ENCODE measurements at regions not wholly inside any gene's neighbourhood (a gene's known extent, or its start where the extent isn't known, plus 50 kb on each side); places are given as distances from the start of the nearest gene placed in this dataset.

DNA sequence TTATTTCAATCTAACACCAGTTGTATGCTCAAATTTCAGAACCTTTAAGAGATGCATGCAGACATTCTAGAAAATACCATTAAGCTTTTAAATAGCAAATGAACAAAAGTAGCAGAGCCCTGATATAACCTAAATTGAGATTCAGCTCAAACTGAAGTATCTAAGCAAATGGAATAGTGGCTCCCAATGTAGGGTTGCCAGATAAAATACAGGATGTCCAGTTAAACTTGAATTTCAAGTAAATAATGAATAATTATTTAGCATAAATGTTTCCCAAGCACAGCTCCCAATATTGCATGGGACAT, 171.1 kb upstream of the ATP11B start:
- Histone ChIP-seq H3K79me1 (ENCODE audit: low read length) (no peaks in the 10 kb centered on the region), H2AK5ac (ENCODE audit: low read length) (no peak overlapping the region), H3K79me2 (ENCODE audit: control insufficient read depth, insufficient read depth, low read length, poor library complexity) (no peaks in the 10 kb centered on the region), H2AFZ (ENCODE audit: insufficient read depth, low read length, poor library complexity) (no peak overlapping the region), H2BK120ac (ENCODE audit: insufficient read depth, low read length, poor library complexity) (no peak overlapping the region), H4K91ac (ENCODE audit: low read depth, low read length) (no peak overlapping the region), H4K12ac (ENCODE audit: low read depth, low read length) (no peak overlapping the region), H3K4ac (ENCODE audit: low read depth, low read length) (no peak overlapping the region), H3K4me3 (ENCODE audit: low read depth, low read length) (no peak overlapping the region), H2BK12ac (ENCODE audit: low read length) (no peak overlapping the region), H3K9me3 (ENCODE audit: insufficient read depth, low read depth, low read length) (no peaks in the 10 kb centered on the region), H3K36me3 (ENCODE audit: control insufficient read depth in 1 of 2, insufficient read depth in 2 of 2, low read length in 2 of 2) (no peaks in the 10 kb centered on the region), H3K4me2 (ENCODE audit: low read length) (no peak overlapping the region), H3K27ac (ENCODE audit: low read depth, low read length) (no peak overlapping the region), H3K18ac (ENCODE audit: low read length) (no peak overlapping the region), H3K14ac (ENCODE audit: low read length) (no peak overlapping the region), H4K8ac (ENCODE audit: low read depth, low read length) (no peak overlapping the region), H3K27me3 (ENCODE audit: insufficient read depth, low read length) (no peaks in the 10 kb centered on the region), H3K4me1 (ENCODE audit: control insufficient read depth in 1 of 2, insufficient read depth in 2 of 2, low read length in 2 of 2) (no peaks in the 10 kb centered on the region), H2BK5ac (ENCODE audit: low read depth, low read length, poor library complexity) (no peak overlapping the region), H3K23ac (ENCODE audit: low read length) (no peak overlapping the region), H3K9ac (ENCODE audit: low read length) (no peak overlapping the region)
- DNase-seq = no peak

- Histone ChIP-seq H3K4ac (ENCODE audit: low read depth, low read length) (no peak overlapping the region), H3K9ac (ENCODE audit: low read length) (no peak overlapping the region), H2BK5ac (ENCODE audit: low read depth, low read length, poor library complexity) (no peak overlapping the region), H2BK120ac (ENCODE audit: insufficient read depth, low read length, poor library complexity) (no peak overlapping the region), H3K4me2 (ENCODE audit: low read length) (no peak overlapping the region), H3K4me1 (ENCODE audit: control insufficient read depth in 1 of 2, insufficient read depth in 2 of 2, low read length in 2 of 2) (no peaks in the 10 kb centered on the region), H3K36me3 (ENCODE audit: control insufficient read depth in 1 of 2, insufficient read depth in 2 of 2, low read length in 2 of 2) (no peaks in the 10 kb centered on the region), H2AFZ (ENCODE audit: insufficient read depth, low read length, poor library complexity) (no peak overlapping the region), H4K8ac (ENCODE audit: low read depth, low read length) (no peak overlapping the region), H3K27me3 (ENCODE audit: insufficient read depth, low read length) (no peaks in the 10 kb centered on the region), H2AK5ac (ENCODE audit: low read length) (no peak overlapping the region), H2BK12ac (ENCODE audit: low read length) (no peak overlapping the region), H3K9me3 (ENCODE audit: insufficient read depth, low read depth, low read length) (no peaks in the 10 kb centered on the region), H4K12ac (ENCODE audit: low read depth, low read length) (no peak overlapping the region), H3K4me3 (ENCODE audit: low read depth, low read length) (no peak overlapping the region), H3K27ac (ENCODE audit: low read depth, low read length) (no peak overlapping the region), H3K23ac (ENCODE audit: low read length) (no peak overlapping the region), H3K79me2 (ENCODE audit: control insufficient read depth, insufficient read depth, low read length, poor library complexity) (no peaks in the 10 kb centered on the region), H3K79me1 (ENCODE audit: low read length) (no peaks in the 10 kb centered on the region), H3K18ac (ENCODE audit: low read length) (no peak overlapping the region), H3K14ac (ENCODE audit: low read length) (no peak overlapping the region), H4K91ac (ENCODE audit: low read depth, low read length) (no peak overlapping the region)
- no peak for DNase-seq
- no CpG with 5 or more reads among the region's 4 CpGs for whole genome bisulfite sequencing (ENCODE audit: extremely low coverage, insufficient coverage, insufficient read length)
These were observed 166.5 kb upstream of the ATP11B start for GRCh38 chr3:182626484-182627467.

DNA sequence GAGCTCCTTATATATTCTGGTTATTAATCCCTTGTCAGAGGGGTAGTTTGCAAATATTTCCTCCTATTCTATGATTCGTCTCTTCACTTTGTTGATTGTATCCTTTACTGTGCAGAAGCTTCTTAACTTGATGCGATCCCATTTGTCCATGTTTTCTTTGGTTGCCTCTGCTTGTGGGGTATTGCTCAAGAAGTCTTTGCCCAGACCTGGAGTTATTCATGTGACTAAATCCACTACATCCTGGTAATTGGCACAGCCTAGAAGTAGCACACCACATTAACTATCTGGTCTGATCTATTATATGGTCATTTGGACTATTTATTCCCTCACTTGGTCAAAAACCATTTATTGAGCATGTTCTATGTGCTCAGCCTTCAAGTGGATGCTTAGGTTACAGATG, 164.8 kb upstream of the ATP11B start:
- DNase-seq = no peak
- Histone ChIP-seq H3K27ac (ENCODE audit: low read depth, low read length) (no peak overlapping the region), H4K8ac (ENCODE audit: low read depth, low read length) (no peak overlapping the region), H4K12ac (ENCODE audit: low read depth, low read length) (no peak overlapping the region), H2BK12ac (ENCODE audit: low read length) (no peak overlapping the region), H2AFZ (ENCODE audit: insufficient read depth, low read length, poor library complexity) (no peak overlapping the region), H2AK5ac (ENCODE audit: low read length) (no peak overlapping the region), H3K9me3 (ENCODE audit: insufficient read depth, low read depth, low read length) (no peaks in the 10 kb centered on the region), H3K9ac (ENCODE audit: low read length) (no peak overlapping the region), H3K79me1 (ENCODE audit: low read length) (no peaks in the 10 kb centered on the region), H3K14ac (ENCODE audit: low read length) (no peak overlapping the region), H3K4me2 (ENCODE audit: low read length) (no peak overlapping the region), H3K23ac (ENCODE audit: low read length) (no peak overlapping the region), H3K4me1 (ENCODE audit: control insufficient read depth in 1 of 2, insufficient read depth in 2 of 2, low read length in 2 of 2) (no peaks in the 10 kb centered on the region), H3K36me3 (ENCODE audit: control insufficient read depth in 1 of 2, insufficient read depth in 2 of 2, low read length in 2 of 2) (no peaks in the 10 kb centered on the region), H2BK5ac (ENCODE audit: low read depth, low read length, poor library complexity) (no peak overlapping the region), H4K91ac (ENCODE audit: low read depth, low read length) (no peak overlapping the region), H3K27me3 (ENCODE audit: insufficient read depth, low read length) (no peaks in the 10 kb centered on the region), H3K79me2 (ENCODE audit: control insufficient read depth, insufficient read depth, low read length, poor library complexity) (no peaks in the 10 kb centered on the region), H3K4ac (ENCODE audit: low read depth, low read length) (no peak overlapping the region), H2BK120ac (ENCODE audit: insufficient read depth, low read length, poor library complexity) (no peak overlapping the region), H3K4me3 (ENCODE audit: low read depth, low read length) (no peak overlapping the region), H3K18ac (ENCODE audit: low read length) (no peak overlapping the region)
- no CpG with 5 or more reads among the region's 2 CpGs for WGBS (ENCODE audit: extremely low coverage, insufficient coverage, insufficient read length)

DNA sequence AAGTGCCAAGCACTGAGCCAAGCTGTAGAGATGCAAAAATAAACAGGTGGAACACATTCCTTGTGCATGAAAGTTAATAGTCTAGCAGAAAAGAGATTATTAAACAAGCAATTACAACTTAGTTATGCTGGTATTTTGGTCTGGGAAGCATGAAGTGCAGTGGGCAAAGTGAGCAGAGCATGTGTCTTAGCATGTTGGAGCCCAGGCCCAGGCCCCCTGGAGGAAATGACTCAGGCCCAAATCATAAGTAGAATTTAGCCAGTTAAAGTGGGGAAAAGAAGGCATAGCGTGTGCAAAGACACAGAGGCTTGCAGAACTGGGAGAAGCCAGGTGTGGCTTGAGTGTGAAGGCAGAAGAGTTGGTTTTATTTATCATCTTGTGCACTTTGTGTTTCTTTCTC, 163.8 kb upstream of the ATP11B start:
- Histone ChIP-seq H4K91ac (ENCODE audit: low read depth, low read length) (no peak overlapping the region), H3K79me2 (ENCODE audit: control insufficient read depth, insufficient read depth, low read length, poor library complexity) (no peaks in the 10 kb centered on the region), H2BK120ac (ENCODE audit: insufficient read depth, low read length, poor library complexity) (no peak overlapping the region), H3K4me1 (ENCODE audit: control insufficient read depth in 1 of 2, insufficient read depth in 2 of 2, low read length in 2 of 2) (no peaks in the 10 kb centered on the region), H2BK12ac (ENCODE audit: low read length) (no peak overlapping the region), H3K9ac (ENCODE audit: low read length) (no peak overlapping the region), H3K14ac (ENCODE audit: low read length) (no peak overlapping the region), H2AK5ac (ENCODE audit: low read length) (no peak overlapping the region), H3K27me3 (ENCODE audit: insufficient read depth, low read length) (no peaks in the 10 kb centered on the region), H3K4me3 (ENCODE audit: low read depth, low read length) (no peak overlapping the region), H3K18ac (ENCODE audit: low read length) (no peak overlapping the region), H2AFZ (ENCODE audit: insufficient read depth, low read length, poor library complexity) (no peak overlapping the region), H2BK5ac (ENCODE audit: low read depth, low read length, poor library complexity) (no peak overlapping the region), H3K36me3 (ENCODE audit: control insufficient read depth in 1 of 2, insufficient read depth in 2 of 2, low read length in 2 of 2) (no peaks in the 10 kb centered on the region), H4K12ac (ENCODE audit: low read depth, low read length) (no peak overlapping the region), H3K4ac (ENCODE audit: low read depth, low read length) (no peak overlapping the region), H3K4me2 (ENCODE audit: low read length) (no peak overlapping the region), H4K8ac (ENCODE audit: low read depth, low read length) (no peak overlapping the region), H3K79me1 (ENCODE audit: low read length) (no peaks in the 10 kb centered on the region), H3K27ac (ENCODE audit: low read depth, low read length) (no peak overlapping the region), H3K9me3 (ENCODE audit: insufficient read depth, low read depth, low read length) (no peaks in the 10 kb centered on the region), H3K23ac (ENCODE audit: low read length) (no peak overlapping the region)
- DNase-seq = no peak
- no CpG with 5 or more reads among the region's 1 CpG for WGBS (ENCODE audit: extremely low coverage, insufficient coverage, insufficient read length)
